AG09309 (cell line): ENCODE measurements at regions not wholly inside any gene's neighbourhood (a gene's known extent, or its start where the extent isn't known, plus 50 kb on each side); places are given as distances from the start of the nearest gene placed in this dataset.

Source experiments
- DNase-seq: peaks from one replicate; pipeline ENCODE4 v3.0.0-alpha.2; 2010; ENCODE audit warnings: low read depth
- H3K4me3 ChIP-seq: 2 replicates; pipeline ENCODE4 v1.5.1; 2011; ENCODE audit warnings: mild to moderate bottlenecking, low read depth, low read length, moderate library complexity; ENCODE audit not compliant: control insufficient read depth
- CTCF ChIP-seq: IDR thresholded peaks from 2 replicates; pipeline ENCODE4 v1.5.1; 2011; ENCODE audit warnings: mild to moderate bottlenecking, low read depth, low read length, inconsistent platforms; ENCODE audit not compliant: insufficient read depth, control insufficient read depth; ENCODE audit errors: missing control alignments

DNA sequence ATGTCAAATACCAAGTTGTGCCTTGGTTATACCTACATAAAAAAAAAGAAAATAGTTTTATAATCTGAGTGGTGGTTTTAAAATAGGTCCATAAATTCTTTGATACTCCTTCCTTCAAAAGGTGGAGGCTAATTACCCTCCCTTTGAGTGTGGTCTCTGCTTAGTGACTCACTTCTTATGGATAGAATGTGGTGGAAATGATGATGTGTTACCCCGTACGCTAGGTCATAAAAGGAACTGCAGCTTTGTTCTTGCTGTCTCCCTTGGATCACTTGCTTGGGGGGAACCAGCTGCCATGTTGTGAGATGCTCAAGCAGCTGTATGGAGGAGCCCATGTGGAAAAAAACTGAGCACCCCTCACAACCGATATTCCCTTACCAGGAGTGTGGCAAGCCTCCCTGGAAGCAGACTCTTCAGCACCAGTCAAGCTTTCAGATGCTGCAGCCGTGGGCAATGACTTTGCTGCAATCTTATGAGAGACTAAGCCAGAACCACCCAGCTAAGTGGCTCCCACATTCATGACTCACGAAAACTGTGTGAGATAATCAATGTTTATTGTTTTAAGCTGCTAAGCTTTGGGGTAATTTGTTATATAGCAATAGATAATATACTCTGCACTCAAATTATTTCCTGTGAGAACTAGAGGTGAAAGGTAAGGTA lies 195.0 kb upstream of the GATB start:
- TF ChIP-seq CTCF: no peak
- H3K4me3 ChIP-seq: no peak overlapping the region
- DNase-seq: no peak

- TF ChIP-seq CTCF: no peak
- DNase-seq: no peak
- H3K4me3 ChIP-seq: no peak overlapping the region
These were observed 193.1 kb upstream of the GATB start for GRCh38 chr4:151953795-151954372.

DNA sequence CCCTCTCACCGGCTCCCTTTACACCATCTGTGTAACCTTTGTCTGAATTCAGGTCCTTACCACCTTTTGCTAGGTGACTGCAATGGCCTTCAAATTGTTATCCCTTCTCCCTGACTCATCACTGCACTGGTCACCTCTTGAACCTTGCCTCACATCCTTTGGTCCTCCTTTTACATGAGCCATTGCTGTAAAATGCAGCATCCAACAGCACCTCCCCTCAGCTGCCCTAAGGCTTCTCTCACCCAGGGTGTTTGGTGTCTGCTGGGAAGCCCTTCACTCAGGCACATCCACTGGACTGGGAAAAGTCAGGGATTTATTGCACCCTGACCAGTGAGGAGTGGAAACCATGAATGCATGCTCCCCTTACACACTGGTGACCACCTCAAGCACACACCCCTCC lies 192.5 kb upstream of the GATB start:
- DNase-seq: no peak
- H3K4me3 ChIP-seq: no peak overlapping the region
- no peak for TF ChIP-seq CTCF

DNA sequence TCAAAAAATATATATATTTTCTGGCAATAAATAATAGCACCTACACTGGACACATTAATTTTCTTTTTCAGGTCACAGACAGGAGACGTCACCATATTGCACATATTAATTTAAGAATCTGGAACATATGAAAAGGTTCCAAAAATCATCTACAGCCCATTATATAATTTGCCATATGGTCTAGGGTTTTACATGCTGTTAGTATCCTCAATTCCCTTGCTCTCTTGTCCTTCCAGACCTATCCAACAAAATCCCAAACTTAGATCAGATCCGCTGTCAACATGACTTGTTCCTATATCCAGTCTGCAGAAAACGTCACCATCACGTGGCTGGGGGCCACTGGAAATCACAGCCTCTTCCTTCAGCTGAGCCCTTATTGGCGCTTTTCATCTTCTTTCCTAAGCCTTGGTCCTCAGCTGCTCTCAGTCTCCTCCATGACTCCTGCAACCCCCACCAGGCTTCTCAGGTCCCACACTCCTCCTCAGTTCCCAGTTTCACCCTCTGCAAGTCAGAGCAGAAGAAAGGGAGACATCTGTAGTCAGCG lies 192.0 kb upstream of the GATB start:
- no peak for DNase-seq
- TF ChIP-seq CTCF: no peak
- no peak overlapping the region for H3K4me3 ChIP-seq

- TF ChIP-seq CTCF: no peak
- no peak for DNase-seq
- no peak overlapping the region for H3K4me3 ChIP-seq
These were observed 191.3 kb upstream of the GATB start for GRCh38 chr4:151952137-151952536.

DNA sequence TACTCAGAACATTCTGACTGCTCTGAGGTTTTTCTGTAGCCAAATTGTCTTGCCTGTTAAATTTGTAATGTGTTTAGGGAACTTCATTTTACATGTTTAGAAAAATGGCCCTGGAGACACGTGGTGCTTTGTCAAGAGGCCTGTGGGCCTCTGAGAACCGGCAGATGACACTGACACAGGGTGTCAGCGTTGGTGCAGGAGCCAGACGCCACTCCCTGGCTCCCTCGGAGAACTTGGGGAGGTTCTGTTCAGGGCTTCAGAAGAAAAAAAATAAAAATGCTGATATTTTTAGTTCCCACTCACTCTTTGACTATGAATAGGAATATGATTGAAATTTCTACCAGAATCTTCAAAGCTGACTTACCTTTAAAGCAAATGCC lies 190.9 kb upstream of the GATB start:
- DNase-seq: no peak
- no peak for TF ChIP-seq CTCF
- no peak overlapping the region for H3K4me3 ChIP-seq
